WERI-Rb-1 (cell line): ENCODE measurements at regions not wholly inside any gene's neighbourhood (a gene's known extent, or its start where the extent isn't known, plus 50 kb on each side); places are given as distances from the start of the nearest gene placed in this dataset.

ENCODE experiments used
- DNase-seq: peaks from one replicate; pipeline ENCODE4 v3.0.0-alpha.2; 2020
- H3K27ac ChIP-seq: fragments of 250-450 bp; sonication (Bioruptor Pico); 2 replicates; pipeline ENCODE4 v1.5.1; 2020; ENCODE audit warnings: mild to moderate bottlenecking, moderate library complexity
- H3K27me3 ChIP-seq: fragments of 250-450 bp; sonication (Bioruptor Pico); 2 replicates; pipeline ENCODE4 v1.5.1; 2021; ENCODE audit warnings: mild to moderate bottlenecking, low read depth, moderate library complexity; ENCODE audit not compliant: insufficient read depth, severe bottlenecking
- H3K36me3 ChIP-seq: fragments of 250-450 bp; sonication (Bioruptor Pico); 2 replicates; pipeline ENCODE4 v1.5.1; 2020; ENCODE audit warnings: mild to moderate bottlenecking, moderate library complexity
- H3K4me3 ChIP-seq: 2 replicates; pipeline ENCODE4 v1.5.1; 2011; ENCODE audit warnings: low read depth, mild to moderate bottlenecking, control low read depth, low read length
- H3K9me3 ChIP-seq: fragments of 250-450 bp; sonication (Bioruptor Pico); 2 replicates; pipeline ENCODE4 v1.5.1; 2021; ENCODE audit warnings: mild to moderate bottlenecking, moderate library complexity; ENCODE audit not compliant: severe bottlenecking
- TF ChIP-seq, protein P1 (sequence below): IDR thresholded peaks from 2 replicates; pipeline ENCODE4 v1.5.1; 2011; ENCODE audit warnings: low read depth, mild to moderate bottlenecking, control low read depth, inconsistent platforms, low read length

DNA sequence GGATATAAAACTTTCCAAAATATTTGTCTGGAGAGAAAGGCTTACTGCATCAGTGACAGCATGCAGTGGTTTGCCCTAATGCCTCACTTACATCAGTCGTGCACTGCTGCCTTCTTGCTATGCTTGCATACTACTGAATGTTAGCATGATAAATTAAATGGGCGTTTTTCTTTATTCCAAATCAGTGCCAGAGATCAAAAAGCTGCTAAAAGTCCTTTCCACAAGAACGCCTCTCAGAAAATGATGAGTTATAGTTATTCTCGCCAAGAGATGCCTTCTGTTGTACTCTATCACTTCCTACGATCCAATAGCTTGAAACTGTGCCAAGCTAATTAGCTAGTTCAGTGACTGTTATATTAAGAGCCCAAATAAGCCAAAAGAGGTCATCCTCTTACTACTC lies 345.8 kb upstream of the ROBO2 start:
- DNase-seq = no peak
- H3K4me3 ChIP-seq = no peak overlapping the region
- no peaks in the 10 kb centered on the region for H3K36me3 ChIP-seq
- no peaks in the 10 kb centered on the region for H3K27me3 ChIP-seq
- no peaks in the 10 kb centered on the region for H3K9me3 ChIP-seq
- TF ChIP-seq, protein P1, sequence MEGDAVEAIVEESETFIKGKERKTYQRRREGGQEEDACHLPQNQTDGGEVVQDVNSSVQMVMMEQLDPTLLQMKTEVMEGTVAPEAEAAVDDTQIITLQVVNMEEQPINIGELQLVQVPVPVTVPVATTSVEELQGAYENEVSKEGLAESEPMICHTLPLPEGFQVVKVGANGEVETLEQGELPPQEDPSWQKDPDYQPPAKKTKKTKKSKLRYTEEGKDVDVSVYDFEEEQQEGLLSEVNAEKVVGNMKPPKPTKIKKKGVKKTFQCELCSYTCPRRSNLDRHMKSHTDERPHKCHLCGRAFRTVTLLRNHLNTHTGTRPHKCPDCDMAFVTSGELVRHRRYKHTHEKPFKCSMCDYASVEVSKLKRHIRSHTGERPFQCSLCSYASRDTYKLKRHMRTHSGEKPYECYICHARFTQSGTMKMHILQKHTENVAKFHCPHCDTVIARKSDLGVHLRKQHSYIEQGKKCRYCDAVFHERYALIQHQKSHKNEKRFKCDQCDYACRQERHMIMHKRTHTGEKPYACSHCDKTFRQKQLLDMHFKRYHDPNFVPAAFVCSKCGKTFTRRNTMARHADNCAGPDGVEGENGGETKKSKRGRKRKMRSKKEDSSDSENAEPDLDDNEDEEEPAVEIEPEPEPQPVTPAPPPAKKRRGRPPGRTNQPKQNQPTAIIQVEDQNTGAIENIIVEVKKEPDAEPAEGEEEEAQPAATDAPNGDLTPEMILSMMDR = no peak
- H3K27ac ChIP-seq = no peak overlapping the region

DNA sequence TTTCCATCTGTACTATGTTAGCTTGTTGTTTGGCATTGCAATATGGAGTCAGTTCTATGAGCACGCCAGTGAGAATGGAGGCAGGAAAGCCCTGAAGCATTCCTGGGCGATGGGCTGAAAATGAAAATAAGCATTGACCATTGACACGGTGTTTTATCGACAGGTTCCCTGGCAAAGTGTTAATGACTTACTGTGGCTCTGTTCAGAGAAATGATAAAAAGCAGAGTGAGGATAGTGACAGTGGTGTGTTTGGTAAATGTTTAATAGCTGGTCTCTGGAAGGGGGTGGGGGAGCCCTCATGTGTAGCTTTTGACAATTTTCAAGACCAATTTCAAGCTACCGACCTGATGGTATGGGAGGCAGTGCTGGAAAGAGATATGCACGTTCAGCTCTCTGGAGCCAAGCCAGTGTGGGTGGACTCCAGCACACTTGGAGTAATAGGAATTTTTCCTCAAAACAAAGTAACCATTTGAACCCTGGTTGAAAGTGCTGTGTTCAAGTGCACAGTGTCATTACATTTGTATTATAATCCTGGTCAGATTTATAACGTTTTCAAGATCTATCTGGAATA lies 341.7 kb upstream of the ROBO2 start:
- H3K27ac ChIP-seq = no peak overlapping the region
- H3K9me3 ChIP-seq = no peaks in the 10 kb centered on the region
- TF ChIP-seq, protein P1 = no peak
- H3K27me3 ChIP-seq = no peaks in the 10 kb centered on the region
- no peak for DNase-seq
- no peak overlapping the region for H3K4me3 ChIP-seq
- no peaks in the 10 kb centered on the region for H3K36me3 ChIP-seq

DNA sequence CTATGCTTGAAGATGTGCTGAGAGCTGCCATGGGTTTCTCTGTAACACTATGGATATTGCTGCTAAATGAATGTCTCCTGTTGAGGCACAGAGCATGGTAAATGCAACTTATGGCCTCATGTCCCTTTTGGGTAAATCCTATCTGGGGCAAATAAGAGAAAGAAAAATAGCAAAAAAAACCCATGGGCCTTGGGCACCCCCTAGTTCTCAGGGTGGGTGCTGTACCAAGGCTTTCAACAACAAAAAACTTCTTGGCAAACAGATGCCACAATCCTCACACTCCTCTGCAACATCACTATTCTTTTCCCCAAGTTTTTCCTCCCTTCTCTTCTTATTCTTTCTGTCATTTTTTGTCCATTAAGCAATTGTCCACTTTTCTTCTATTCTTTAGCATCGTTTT lies 340.1 kb upstream of the ROBO2 start:
- Histone ChIP-seq H3K27ac (no peak overlapping the region), H3K27me3 (no peaks in the 10 kb centered on the region), H3K36me3 (no peaks in the 10 kb centered on the region), H3K9me3 (no peaks in the 10 kb centered on the region), H3K4me3 (no peak overlapping the region)
- DNase-seq = no peak
- TF ChIP-seq, protein P1 = no peak

DNA sequence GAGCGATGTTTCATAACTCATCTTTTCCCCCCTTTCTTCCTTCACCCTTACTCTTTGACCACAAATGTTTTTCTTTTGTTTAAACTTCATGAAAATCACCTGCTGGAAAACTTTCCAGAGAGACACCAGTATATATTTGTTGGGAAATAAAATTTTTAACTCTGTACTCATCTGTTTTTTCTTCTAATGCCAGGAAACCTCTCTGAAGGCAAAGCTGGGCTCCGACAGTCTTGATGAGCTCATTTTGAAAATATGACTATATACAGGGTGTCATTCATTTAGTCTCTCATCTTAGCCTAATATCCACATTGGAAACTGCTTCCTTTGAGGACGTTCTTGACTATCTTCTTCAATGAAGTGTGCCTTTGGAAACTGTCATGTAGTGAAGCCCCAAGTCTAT lies 339.6 kb upstream of the ROBO2 start:
- no peak for DNase-seq
- no peak overlapping the region for H3K27ac ChIP-seq
- no peak overlapping the region for H3K4me3 ChIP-seq
- no peaks in the 10 kb centered on the region for H3K27me3 ChIP-seq
- H3K36me3 ChIP-seq = no peaks in the 10 kb centered on the region
- TF ChIP-seq, protein P1 = no peak
- H3K9me3 ChIP-seq = no peaks in the 10 kb centered on the region

DNA sequence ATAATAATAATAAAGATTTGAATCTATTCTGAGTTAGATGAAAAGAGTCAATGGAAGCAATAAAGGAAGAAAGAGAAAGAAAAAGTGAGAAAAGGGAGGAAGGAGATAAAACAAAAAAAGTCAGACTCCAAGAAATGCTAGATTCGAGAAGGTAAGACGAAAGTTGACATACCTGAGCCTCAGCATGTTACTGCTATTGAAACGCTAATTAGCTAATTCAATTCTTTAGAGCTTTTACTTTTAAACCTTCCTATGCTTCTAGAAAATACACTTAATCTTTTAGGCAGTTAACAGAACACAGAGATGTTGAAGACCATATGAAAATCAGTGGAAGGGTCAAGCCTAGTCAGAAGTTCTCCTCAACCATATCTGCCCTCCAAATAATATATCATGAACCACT lies 337.2 kb upstream of the ROBO2 start:
- DNase-seq = no peak
- H3K27ac ChIP-seq = no peak overlapping the region
- H3K36me3 ChIP-seq = no peaks in the 10 kb centered on the region
- no peaks in the 10 kb centered on the region for H3K9me3 ChIP-seq
- no peaks in the 10 kb centered on the region for H3K27me3 ChIP-seq
- no peak overlapping the region for H3K4me3 ChIP-seq
- TF ChIP-seq, protein P1 = no peak

DNA sequence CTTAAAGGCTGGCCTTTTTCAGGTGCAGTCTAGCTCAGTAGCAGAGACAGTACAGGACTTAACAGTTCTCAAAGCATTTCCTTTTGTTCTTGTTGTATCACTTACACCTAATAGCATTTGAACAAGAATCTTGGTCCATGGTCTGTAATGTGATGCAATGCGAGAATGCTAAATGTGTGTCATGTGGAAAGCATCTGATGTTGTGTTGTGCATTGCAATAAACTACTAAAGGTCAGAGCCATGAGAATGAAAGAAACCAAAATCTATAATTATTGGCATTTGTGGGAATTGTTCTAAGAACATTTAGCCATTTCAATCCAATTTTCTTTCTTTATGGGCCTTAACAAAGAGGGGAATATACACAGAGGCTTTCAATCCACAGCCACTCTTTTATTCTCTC lies 324.5 kb upstream of the ROBO2 start:
- no peaks in the 10 kb centered on the region for H3K9me3 ChIP-seq
- no peak overlapping the region for H3K4me3 ChIP-seq
- H3K27ac ChIP-seq = no peak overlapping the region
- no peak for DNase-seq
- no peaks in the 10 kb centered on the region for H3K36me3 ChIP-seq
- H3K27me3 ChIP-seq = no peaks in the 10 kb centered on the region
- TF ChIP-seq, protein P1 = no peak
